SKM-1 treated with dmso at 0.1 percent for 144 hours (cell line): ENCODE measurements at regions not wholly inside any gene's neighbourhood (a gene's known extent, or its start where the extent isn't known, plus 50 kb on each side); places are given as distances from the start of the nearest gene placed in this dataset.

Experiments used
- DNase-seq: peaks from one replicate; lab custom pipeline; 2025; ENCODE audit not compliant: unreplicated experiment; lab: John Stamatoyannopoulos, UW

DNA sequence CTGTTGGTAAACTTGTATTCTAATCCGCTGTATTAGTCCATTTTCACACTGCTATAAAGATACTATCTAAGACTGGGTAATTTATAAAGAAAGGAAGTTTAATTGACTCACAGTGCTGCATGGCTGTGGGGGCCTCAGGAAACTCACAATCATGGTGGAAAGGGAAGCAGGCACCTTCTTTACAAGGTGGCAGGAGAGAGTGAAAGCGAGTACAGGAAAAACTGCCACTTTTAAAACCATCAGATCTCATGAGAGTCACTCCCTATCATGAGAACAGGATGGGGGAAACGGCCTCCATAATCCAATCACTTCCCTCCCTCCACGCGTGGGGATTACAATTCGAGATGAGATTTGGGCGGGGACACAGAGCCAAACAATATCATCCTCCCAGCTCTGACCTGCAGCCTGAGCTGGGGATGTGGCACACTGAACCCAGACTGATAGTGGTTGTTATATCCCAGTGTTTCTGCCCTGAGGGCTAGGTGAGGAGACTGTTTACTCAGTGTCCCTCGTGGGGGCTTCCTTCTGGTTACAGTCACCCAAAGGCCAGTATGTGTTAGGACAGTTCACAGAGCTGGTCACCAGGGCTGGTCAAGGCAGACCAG, 488.3 kb downstream of the KDM4C start:
- no peak for DNase-seq

DNA sequence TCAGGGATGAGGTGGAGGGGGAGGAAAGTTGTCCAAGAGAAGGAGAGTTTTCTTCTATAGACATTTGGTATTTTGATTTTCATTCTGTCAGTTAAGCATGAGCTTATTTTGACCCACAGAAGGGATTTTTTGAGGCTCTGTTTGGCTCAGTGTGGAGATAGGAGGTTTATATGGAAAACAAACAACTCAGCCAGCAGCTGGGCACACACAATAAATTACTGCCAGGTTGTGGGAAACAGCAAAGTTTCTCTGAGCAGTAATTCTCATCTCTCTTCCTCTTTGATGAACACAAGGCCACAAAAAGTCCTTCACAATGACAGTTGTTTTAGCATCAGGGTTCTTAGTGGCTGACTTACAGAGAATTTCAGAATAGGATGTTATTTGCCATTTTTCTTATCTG, 486.1 kb downstream of the KDM4C start:
- no peak for DNase-seq

DNA sequence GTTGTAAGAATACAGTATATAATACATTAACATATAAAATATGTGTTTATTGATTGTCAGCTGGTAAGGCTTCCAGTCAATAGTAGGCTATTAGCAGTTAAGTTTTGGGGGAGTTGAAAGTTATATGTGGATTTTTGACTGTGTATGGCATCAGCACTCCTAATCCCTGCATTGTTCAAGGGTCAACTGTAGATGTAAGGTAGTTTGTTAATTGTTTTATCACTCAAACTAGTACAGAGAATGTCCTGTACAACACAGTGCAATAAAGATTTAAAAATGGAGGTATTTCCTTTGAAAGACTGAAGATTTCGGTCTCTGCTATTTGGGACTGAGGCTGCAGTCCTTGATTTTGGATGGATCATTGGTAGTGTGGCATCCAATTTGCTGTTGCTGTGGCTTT, 484.4 kb downstream of the KDM4C start:
- DNase-seq: no peak

- DNase-seq: no peak
These were observed 483.9 kb downstream of the KDM4C start for GRCh38 chr9:7241694-7242093.

DNA sequence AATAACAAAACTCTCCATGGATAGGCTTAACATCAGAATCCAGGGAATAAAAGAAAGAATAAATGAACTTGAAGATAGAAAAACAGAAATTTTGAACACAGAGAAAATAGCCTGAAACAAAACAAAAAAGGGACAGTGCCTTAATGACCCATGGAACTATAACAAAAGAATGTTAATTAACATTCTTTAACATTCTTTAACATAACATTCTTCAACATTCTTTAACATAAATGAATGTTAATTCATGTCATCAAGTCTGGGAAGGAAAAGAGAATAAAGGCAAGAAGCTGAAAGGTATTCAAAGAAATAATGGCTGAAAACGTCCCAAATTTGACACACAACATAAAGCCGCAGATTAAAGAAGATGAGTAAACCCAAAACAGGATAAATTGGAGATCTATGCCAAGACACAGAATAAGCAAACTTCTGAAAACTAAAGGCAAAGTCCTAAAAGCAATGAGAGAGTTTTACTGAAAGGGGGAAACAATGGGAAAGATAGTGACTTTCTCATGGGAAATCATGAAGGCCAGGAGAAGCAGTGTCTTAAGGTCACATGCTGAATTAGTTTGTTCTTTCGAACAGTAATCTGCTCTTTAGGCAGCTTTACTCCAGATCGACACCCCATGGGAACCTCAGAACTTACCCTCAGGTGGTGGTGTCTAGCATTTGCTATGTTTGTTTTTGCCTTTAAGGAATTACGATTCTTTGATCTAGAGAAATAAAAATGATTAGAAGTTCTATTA, 483.0 kb downstream of the KDM4C start:
- no peak for DNase-seq

DNA sequence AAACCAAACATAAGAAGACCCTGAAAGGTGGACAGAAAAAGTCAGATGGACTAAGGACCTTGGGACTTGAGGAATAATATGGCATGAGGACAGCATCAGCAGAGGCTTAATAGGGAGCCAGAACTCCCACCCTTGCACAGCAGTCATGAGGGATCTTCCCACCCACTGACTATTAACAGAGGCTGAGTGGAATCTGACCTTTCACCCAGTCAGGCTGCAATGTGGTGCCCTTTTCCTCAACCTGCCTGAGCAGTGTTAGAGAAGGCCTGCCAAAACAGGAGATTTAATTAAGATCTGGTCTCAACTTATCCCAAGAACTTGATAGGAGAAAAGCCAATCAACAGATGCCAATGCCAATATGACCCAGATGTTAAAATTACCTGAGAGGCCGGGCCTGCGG, 481.9 kb downstream of the KDM4C start:
- no peak for DNase-seq

DNA sequence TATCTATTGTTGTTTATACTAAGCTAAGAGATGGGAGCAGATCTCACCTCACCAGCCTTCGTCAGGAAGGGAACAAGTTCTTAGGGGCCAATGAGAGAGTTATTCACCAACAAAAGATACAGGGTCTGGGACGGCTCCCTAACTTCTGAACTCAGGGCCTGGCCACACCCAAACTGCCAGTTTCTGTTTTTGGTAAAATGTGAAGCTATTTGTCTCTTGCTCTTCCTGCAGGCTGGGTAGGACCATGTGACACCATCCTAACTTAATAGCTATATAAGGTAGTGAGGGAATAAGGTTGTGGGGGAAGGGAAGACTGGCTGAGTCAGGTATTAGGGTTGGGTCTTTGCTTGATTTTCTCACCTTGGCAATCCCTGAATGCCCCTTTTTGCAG, 480.5 kb downstream of the KDM4C start:
- no peak for DNase-seq

DNA sequence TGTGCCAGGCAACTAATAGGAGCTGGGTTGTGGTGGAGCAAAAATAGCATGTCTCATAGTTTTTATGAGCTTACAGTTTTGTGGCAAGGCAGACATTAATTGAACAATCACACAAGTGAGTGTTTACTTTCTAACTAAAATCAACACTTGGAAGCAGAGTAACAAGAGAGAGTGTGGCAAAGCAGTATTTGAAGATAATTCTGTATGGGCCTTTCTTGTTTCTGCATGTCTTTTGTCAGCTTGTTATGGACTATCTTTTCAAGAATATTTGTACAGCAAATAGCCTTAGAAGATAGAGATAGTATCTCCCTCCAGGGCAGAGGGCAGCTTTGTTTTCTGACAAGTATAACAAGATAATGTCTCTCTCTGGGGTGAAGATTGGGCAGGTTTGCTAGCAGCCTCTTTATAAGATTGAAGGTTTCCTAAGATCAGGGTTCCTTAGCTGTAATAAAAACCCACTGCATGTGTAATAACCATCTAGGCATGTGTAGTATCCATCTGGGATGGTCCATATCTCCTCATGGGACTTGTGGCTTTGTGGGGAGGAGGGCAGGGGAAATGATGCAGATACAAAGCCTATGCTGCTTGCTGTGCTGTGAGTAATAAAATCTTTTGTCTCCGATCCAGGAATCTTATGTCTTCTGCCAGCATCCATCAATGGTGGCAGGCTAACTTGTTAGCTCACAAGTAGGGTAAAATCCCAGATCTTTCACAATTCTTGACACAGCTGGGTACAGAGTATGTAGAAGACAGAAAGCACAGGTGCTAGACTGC, 479.9 kb downstream of the KDM4C start:
- no peak for DNase-seq

DNA sequence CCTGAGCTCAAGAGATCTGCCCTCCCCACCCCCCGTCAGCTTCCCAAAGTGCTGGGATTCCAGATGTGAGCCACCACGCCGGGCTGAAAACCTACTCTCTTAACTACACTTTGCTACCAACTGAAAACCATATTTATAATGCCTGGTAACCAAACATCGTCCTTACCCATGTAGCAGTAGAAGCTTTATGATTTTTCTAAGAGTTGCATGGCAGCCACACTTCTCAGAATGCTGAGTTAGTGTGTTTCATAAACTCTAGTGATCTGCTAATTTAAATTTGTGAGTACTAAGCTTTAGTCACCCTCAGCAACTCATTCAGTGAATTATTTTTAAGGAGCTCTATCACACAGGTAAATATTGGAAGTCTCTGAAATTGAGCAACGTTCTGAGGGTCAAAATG, 478.4 kb downstream of the KDM4C start:
- DNase-seq: no peak

- DNase-seq: peak; percentile 40
These were observed 476.4 kb downstream of the KDM4C start for GRCh38 chr9:7234144-7234543.

DNA sequence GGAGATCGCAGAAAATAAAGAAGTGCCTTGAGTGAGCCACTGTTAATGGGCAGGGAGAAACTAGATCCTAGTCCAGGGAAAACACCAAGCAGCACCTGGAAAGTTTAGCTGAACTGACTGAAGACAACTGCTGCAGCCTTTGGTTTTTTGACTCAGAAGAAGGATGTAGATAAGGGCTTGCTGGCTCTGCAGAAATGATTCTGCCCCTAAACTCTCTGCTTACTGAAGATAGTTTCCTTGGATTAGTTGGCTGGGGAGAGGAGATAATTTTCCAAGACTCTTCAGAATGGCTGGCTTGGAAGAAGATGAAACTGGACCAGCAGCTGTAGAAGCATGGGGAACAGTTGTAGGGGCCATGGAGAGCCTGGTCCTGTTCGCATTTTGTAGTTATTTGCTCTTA, 471.8 kb downstream of the KDM4C start:
- DNase-seq: no peak

DNA sequence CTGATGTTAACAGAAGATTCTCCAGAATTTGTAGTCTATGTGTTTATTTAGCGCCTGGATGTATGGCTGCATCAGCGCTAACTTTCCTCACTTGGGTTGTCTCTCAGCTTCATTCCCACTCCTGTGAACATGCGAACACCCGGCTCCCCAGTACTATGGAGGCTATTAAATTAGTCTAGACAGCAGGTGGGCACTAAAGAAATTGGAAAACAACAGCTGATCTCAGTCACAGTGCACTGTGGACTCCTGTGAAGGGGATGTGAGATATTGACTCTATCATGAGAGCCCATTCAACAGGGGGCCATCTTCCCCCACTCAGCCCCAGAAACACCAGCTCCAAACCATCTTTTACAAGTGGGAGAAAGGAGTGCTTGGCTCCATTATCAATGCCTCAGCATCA, 471.0 kb downstream of the KDM4C start:
- DNase-seq: no peak

- DNase-seq: no peak
These were observed 470.2 kb downstream of the KDM4C start for GRCh38 chr9:7227951-7228350.

GRCh38 chr9:7226007-7226640, 468.4 kb downstream of the KDM4C start:
- DNase-seq: no peak
